Adrenal gland (tissue), 5 donors: ENCODE measurements at regions not wholly inside any gene's neighbourhood (a gene's known extent, or its start where the extent isn't known, plus 50 kb on each side); places are given as distances from the start of the nearest gene placed in this dataset.

Experiments used
- CTCF ChIP-seq, 6 experiments: fragments of 450-650 bp in 4 of 6; fragments of 200-600 bp in 2 of 6; sonication (generic) in 1 of 6; IDR thresholded peaks; 1 replicate in 5 of 6; 2 replicates in 1 of 6; pipeline versions ENCODE4 v1.5.1 to v1.8.0; 2016 to 2021; ENCODE audit warnings: antibody characterized with exemption in 6 of 6, mild to moderate bottlenecking in 2 of 6, moderate library complexity in 1 of 6
- POLR2A ChIP-seq, 2 donors: fragments of 450-650 bp; IDR thresholded peaks; one replicate each; pipeline ENCODE4 v1.6.1; 2017; ENCODE audit warnings: antibody characterized with exemption in 2 of 2, mild to moderate bottlenecking in 2 of 2, moderate library complexity in 1 of 2
- donor health status: DM: no; HTN: no; CAD: no.

GRCh38 chr3:188068342-188068741 lies 85.6 kb upstream of the LPP start:
- TF ChIP-seq CTCF (IDR thresholded peaks at IDR 0.05): no peak
- no peak for TF ChIP-seq POLR2A (IDR thresholded peaks at IDR 0.05)
